NB4 (cell line): ENCODE measurements at regions not wholly inside any gene's neighbourhood (a gene's known extent, or its start where the extent isn't known, plus 50 kb on each side); places are given as distances from the start of the nearest gene placed in this dataset.

Source experiments
- POLR2A ChIP-seq: IDR thresholded peaks from 2 replicates; pipeline ENCODE4 v1.6.1; 2011; ENCODE audit warnings: mild to moderate bottlenecking; ENCODE audit not compliant: insufficient read length; ENCODE audit errors: extremely low read depth
- TF ChIP-seq, protein P1 (sequence below): IDR thresholded peaks from one replicate; pipeline ENCODE4 v1.5.1; 2012; ENCODE audit warnings: low read depth, low read length

DNA sequence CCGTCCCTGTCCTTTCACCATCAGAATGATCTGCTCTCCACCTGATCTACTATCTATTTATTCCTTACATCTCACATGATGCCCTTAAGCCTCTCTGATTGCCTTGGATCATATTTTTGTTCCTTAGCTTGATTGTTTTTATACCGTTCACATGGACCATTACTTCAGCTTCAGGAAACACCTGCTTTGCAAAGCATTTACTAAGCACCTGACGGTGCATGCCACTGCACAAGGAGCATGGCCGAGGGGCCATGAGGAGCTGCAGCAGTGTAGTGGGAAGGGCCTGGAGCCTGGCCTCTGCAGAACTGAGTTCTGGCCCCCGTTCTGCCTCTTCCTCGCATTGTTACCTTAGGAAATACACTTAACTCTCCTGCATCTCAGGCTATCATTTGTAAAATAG is 124.1 kb upstream of the NDUFV2 start:
- TF ChIP-seq, protein P1, sequence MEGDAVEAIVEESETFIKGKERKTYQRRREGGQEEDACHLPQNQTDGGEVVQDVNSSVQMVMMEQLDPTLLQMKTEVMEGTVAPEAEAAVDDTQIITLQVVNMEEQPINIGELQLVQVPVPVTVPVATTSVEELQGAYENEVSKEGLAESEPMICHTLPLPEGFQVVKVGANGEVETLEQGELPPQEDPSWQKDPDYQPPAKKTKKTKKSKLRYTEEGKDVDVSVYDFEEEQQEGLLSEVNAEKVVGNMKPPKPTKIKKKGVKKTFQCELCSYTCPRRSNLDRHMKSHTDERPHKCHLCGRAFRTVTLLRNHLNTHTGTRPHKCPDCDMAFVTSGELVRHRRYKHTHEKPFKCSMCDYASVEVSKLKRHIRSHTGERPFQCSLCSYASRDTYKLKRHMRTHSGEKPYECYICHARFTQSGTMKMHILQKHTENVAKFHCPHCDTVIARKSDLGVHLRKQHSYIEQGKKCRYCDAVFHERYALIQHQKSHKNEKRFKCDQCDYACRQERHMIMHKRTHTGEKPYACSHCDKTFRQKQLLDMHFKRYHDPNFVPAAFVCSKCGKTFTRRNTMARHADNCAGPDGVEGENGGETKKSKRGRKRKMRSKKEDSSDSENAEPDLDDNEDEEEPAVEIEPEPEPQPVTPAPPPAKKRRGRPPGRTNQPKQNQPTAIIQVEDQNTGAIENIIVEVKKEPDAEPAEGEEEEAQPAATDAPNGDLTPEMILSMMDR = no peak
- no peak for TF ChIP-seq POLR2A
